HEK293 (cell line): ENCODE measurements at regions not wholly inside any gene's neighbourhood (a gene's known extent, or its start where the extent isn't known, plus 50 kb on each side); places are given as distances from the start of the nearest gene placed in this dataset.

Experiments
- CTCF ChIA-PET: fragments of 350-600 bp; formaldehyde crosslinking; extraction: SDS; loops from one replicate; lab custom pipeline; 2021; ENCODE audit warnings: antibody characterized with exemption; lab: Yijun Ruan, JAX
- POLR2A ChIA-PET: fragments of 300-600 bp; formaldehyde crosslinking; extraction: SDS; loops from one replicate; lab custom pipeline; 2020; ENCODE audit warnings: antibody characterized with exemption, inconsistent platforms; lab: Yijun Ruan, JAX
- H3K27ac ChIP-seq: fragments of 200-500 bp; sonication (Bioruptor generic); 2 replicates; pipeline ENCODE4 v1.5.1; 2014; ENCODE audit warnings: low read depth, low read length, control low read depth, inconsistent platforms; ENCODE audit errors: extremely low read depth
- H3K36me3 ChIP-seq, 2 experiments: fragments of 200-500 bp in 1 of 2; sonication (Bioruptor generic) in 1 of 2; 1 replicate in 1 of 2; 2 replicates in 1 of 2; pipeline ENCODE4 v1.5.1; 2014 to 2017; ENCODE audit warnings: inconsistent platforms in 2 of 2, low read length in 2 of 2; ENCODE audit not compliant: control insufficient read depth in 2 of 2, insufficient read depth in 1 of 2
- H3K4me1 ChIP-seq: fragments of 200-500 bp; sonication (Bioruptor generic); 2 replicates; pipeline ENCODE4 v1.5.1; 2014; ENCODE audit warnings: mild to moderate bottlenecking, low read length, inconsistent platforms; ENCODE audit not compliant: control insufficient read depth, insufficient read depth
- H3K4me3 ChIP-seq: 2 replicates; pipeline ENCODE4 v1.5.1; 2011; ENCODE audit warnings: low read depth, mild to moderate bottlenecking, control low read depth, low read length, moderate library complexity
- H3K9me3 ChIP-seq: fragments of 200-500 bp; sonication (Bioruptor generic); 2 replicates; pipeline ENCODE4 v1.5.1; 2014; ENCODE audit warnings: low read depth, low read length, inconsistent platforms; ENCODE audit not compliant: control insufficient read depth, insufficient read depth
- BCL11A ChIP-seq: fragments of 450-650 bp; formaldehyde crosslinking; IDR thresholded peaks from 2 replicates; pipeline ENCODE4 v1.5.1; 2016; ENCODE audit warnings: low read depth, missing biosample characterization, missing genetic modification characterization
- ELK4 ChIP-seq: IDR thresholded peaks from 2 replicates; pipeline ENCODE4 v1.6.1; 2011; ENCODE audit warnings: mild to moderate bottlenecking, low read depth, low read length, borderline replicate concordance
- HOXA7 ChIP-seq: sonication (generic); formaldehyde crosslinking; IDR thresholded peaks from 2 replicates; pipeline ENCODE4 v1.8.1; 2022; ENCODE audit warnings: missing genetic modification reagents, borderline replicate concordance
- KLF1 ChIP-seq: fragments of 450-650 bp; formaldehyde crosslinking; IDR thresholded peaks from 2 replicates; pipeline ENCODE4 v1.5.1; 2016; ENCODE audit warnings: missing biosample characterization, missing genetic modification characterization
- OSR2 ChIP-seq: fragments of 450-650 bp; formaldehyde crosslinking; IDR thresholded peaks from 2 replicates; pipeline ENCODE4 v1.5.1; 2016; ENCODE audit warnings: missing biosample characterization, missing genetic modification characterization
- TSHZ1 ChIP-seq: fragments of 450-650 bp; formaldehyde crosslinking; IDR thresholded peaks from 2 replicates; pipeline ENCODE4 v1.5.1; 2016; ENCODE audit warnings: missing biosample characterization, missing genetic modification characterization, borderline replicate concordance
- WT1 ChIP-seq: fragments of 450-650 bp; formaldehyde crosslinking; IDR thresholded peaks from 2 replicates; pipeline ENCODE4 v1.5.1; 2016; ENCODE audit warnings: missing biosample characterization, missing genetic modification characterization
- ZBTB26 ChIP-seq: fragments of 450-650 bp; formaldehyde crosslinking; optimal IDR thresholded peaks from 2 replicates; pipeline ENCODE3; 2016; ENCODE audit warnings: missing biosample characterization, mild to moderate bottlenecking, missing genetic modification characterization
- ZEB2 ChIP-seq: fragments of 450-650 bp; formaldehyde crosslinking; IDR thresholded peaks from 2 replicates; pipeline ENCODE4 v1.5.1; 2016; ENCODE audit warnings: missing biosample characterization, missing genetic modification characterization
- ZFHX2 ChIP-seq: fragments of 450-650 bp; formaldehyde crosslinking; conservative IDR thresholded peaks from 2 replicates; pipeline ENCODE4 v1.5.1; 2016; ENCODE audit warnings: missing biosample characterization, missing genetic modification characterization
- ZNF121 ChIP-seq: fragments of 450-650 bp; formaldehyde crosslinking; IDR thresholded peaks from 2 replicates; pipeline ENCODE4 v1.5.1; 2016; ENCODE audit warnings: missing biosample characterization, missing genetic modification characterization
- ZNF138 ChIP-seq: fragments of 450-650 bp; formaldehyde crosslinking; IDR thresholded peaks from 2 replicates; pipeline ENCODE4 v1.5.1; 2016; ENCODE audit warnings: missing biosample characterization, missing genetic modification characterization, borderline replicate concordance
- ZNF140 ChIP-seq: fragments of 450-650 bp; formaldehyde crosslinking; IDR thresholded peaks from 2 replicates; pipeline ENCODE4 v1.5.1; 2016; ENCODE audit warnings: missing biosample characterization, missing genetic modification characterization
- ZNF155 ChIP-seq: fragments of 450-650 bp; formaldehyde crosslinking; IDR thresholded peaks from 2 replicates; pipeline ENCODE4 v1.5.1; 2016; ENCODE audit warnings: missing biosample characterization, missing genetic modification characterization
- ZNF16 ChIP-seq: fragments of 450-650 bp; formaldehyde crosslinking; IDR thresholded peaks from 2 replicates; pipeline ENCODE4 v1.5.1; 2016; ENCODE audit warnings: low read depth, missing biosample characterization, missing genetic modification characterization
- ZNF169 ChIP-seq: fragments of 450-650 bp; formaldehyde crosslinking; IDR thresholded peaks from 2 replicates; pipeline ENCODE4 v1.5.1; 2016; ENCODE audit warnings: missing biosample characterization, missing genetic modification characterization
- ZNF19 ChIP-seq: fragments of 450-650 bp; formaldehyde crosslinking; IDR thresholded peaks from 2 replicates; pipeline ENCODE4; 2016; ENCODE audit warnings: missing biosample characterization, missing genetic modification characterization, low read depth
- ZNF341 ChIP-seq: fragments of 450-650 bp; formaldehyde crosslinking; IDR thresholded peaks from 2 replicates; pipeline ENCODE4; 2016; ENCODE audit warnings: low read depth, missing biosample characterization, missing genetic modification characterization
- ZNF423 ChIP-seq: fragments of 450-650 bp; formaldehyde crosslinking; IDR thresholded peaks from 2 replicates; pipeline ENCODE4 v1.5.1; 2016; ENCODE audit warnings: missing biosample characterization, missing genetic modification characterization
- ZNF426 ChIP-seq: fragments of 450-650 bp; formaldehyde crosslinking; IDR thresholded peaks from 2 replicates; pipeline ENCODE4 v1.5.1; 2017; ENCODE audit warnings: missing biosample characterization, missing genetic modification characterization, mild to moderate bottlenecking, inconsistent platforms, moderate library complexity
- ZNF585B ChIP-seq: fragments of 450-650 bp; formaldehyde crosslinking; IDR thresholded peaks from 2 replicates; pipeline ENCODE4 v1.5.1; 2016; ENCODE audit warnings: missing biosample characterization, missing genetic modification characterization

GRCh38 chr14:36245223-36245622 lies 68.7 kb upstream of the PTCSC3 start:
- Histone ChIP-seq H3K4me3 (no peak overlapping the region), H3K4me1 (0 out of 2 replicates have a peak, but pooled peaks cover 2% of the 10 kb centered on the region), H3K27ac (no peak overlapping the region), H3K36me3 (no peaks in the 10 kb centered on the region), H3K9me3 (no peaks in the 10 kb centered on the region; the same call in 1 of the 2 replicates)
- POLR2A ChIA-PET: no interaction called here
- no peak for TF ChIP-seq OSR2 (tag by site-specific recombination)
- no peak for TF ChIP-seq ZNF585B (tag by site-specific recombination)
- TF ChIP-seq ZFHX2: no peak
- no peak for TF ChIP-seq HOXA7 (CRISPR knock-in tag)
- no peak for TF ChIP-seq ZNF423 (tag by site-specific recombination)
- CTCF ChIA-PET: interaction anchor here (1.2 kb wide), 1 partner anchor 175 kb away, joined by 5 read pairs; no protein-coding TSS in a partner anchor

DNA sequence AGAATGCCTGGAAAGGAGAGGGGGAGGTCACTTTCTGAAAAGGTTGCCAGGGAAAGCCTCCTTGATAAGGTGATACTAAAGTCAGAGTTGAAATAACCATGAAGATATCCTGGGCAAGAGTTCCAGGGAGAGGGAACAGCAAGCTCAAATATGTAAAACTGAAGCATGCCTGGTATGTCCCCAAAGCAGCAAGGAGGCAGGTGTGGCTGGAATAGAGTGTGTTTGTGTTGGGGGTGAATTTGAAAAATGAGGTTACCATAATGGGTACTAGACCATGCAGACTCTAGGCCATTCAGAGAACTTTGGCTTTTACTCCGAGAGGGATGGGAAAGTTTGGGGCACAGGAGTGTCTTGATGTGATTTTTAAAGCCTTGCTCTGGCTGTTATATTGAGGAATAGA lies 66.7 kb upstream of the PTCSC3 start:
- TF ChIP-seq ELK4 (no peak), ZNF140 (no peak), ZEB2 (tag by site-specific recombination) (no peak), ZNF423 (tag by site-specific recombination) (no peak), ZNF155 (tag by site-specific recombination) (no peak), ZNF341 (tag by site-specific recombination) (no peak), ZNF169 (no peak), TSHZ1 (tag by site-specific recombination) (no peak), WT1 (tag by site-specific recombination) (no peak), ZNF19 (no peak), ZNF121 (no peak), ZNF138 (tag by site-specific recombination) (no peak), ZBTB26 (tag by site-specific recombination) (no peak), ZNF426 (no peak), KLF1 (tag by site-specific recombination) (no peak), BCL11A (no peak), ZNF16 (tag by site-specific recombination) (no peak)
- Histone ChIP-seq H3K9me3 (no peaks in the 10 kb centered on the region), H3K4me3 (no peak overlapping the region), H3K4me1 (peaks cover 2% of the 10 kb centered on the region; the same call in 1 of the 2 replicates), H3K27ac (no peak overlapping the region), H3K36me3 (no peaks in the 10 kb centered on the region)
- ChIA-PET POLR2A (no interaction called here), CTCF (interaction anchor here (0.6 to 1.0 kb wide), 2 partner anchors 174 to 374 kb away, joined by 3 read pairs; no protein-coding TSS in a partner anchor)
